ENCODE measurements at regions not wholly inside any gene's neighbourhood (a gene's known extent, or its start where the extent isn't known, plus 50 kb on each side); places are given as distances from the start of the nearest gene placed in this dataset.

DNA sequence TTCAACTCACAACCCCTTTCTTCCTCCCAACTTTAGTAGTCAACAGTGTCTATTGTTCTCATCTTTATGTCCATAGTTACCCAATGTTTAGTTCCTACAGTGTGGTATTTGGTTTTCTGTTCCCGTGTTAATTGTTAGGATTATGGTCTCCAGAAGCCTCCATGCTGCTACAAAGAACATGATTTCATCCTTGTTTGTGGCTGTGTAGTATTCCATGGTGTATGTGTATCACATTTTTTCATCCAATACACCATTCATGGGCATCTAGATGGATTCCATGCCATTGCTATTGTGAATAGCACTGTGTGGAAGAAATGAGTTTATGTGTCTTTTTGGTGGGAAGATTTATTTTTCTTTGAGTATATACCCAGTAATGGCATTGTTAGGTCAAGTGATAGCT, 420.3 kb downstream of the XYLT1 start (continued):
- TF ChIP-seq, protein P1, sequence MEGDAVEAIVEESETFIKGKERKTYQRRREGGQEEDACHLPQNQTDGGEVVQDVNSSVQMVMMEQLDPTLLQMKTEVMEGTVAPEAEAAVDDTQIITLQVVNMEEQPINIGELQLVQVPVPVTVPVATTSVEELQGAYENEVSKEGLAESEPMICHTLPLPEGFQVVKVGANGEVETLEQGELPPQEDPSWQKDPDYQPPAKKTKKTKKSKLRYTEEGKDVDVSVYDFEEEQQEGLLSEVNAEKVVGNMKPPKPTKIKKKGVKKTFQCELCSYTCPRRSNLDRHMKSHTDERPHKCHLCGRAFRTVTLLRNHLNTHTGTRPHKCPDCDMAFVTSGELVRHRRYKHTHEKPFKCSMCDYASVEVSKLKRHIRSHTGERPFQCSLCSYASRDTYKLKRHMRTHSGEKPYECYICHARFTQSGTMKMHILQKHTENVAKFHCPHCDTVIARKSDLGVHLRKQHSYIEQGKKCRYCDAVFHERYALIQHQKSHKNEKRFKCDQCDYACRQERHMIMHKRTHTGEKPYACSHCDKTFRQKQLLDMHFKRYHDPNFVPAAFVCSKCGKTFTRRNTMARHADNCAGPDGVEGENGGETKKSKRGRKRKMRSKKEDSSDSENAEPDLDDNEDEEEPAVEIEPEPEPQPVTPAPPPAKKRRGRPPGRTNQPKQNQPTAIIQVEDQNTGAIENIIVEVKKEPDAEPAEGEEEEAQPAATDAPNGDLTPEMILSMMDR (IDR thresholded peaks at IDR 0.05; ENCODE audit: low read depth, low read length, missing input control), result no peak
- no peak for TF ChIP-seq RAD21 (IDR thresholded peaks at IDR 0.05)
- TF ChIP-seq NR2F2 (IDR thresholded peaks at IDR 0.05), result no peak
- TF ChIP-seq, protein P2, sequence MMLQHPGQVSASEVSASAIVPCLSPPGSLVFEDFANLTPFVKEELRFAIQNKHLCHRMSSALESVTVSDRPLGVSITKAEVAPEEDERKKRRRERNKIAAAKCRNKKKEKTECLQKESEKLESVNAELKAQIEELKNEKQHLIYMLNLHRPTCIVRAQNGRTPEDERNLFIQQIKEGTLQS (IDR thresholded peaks at IDR 0.05), result no peak
- TF ChIP-seq EGR1 (IDR thresholded peaks at IDR 0.05; ENCODE audit: low read depth in 2 of 2), result no peak

All from liver (tissue), 3 donors.